OCI-LY1 (cell line): ENCODE measurements at regions not wholly inside any gene's neighbourhood (a gene's known extent, or its start where the extent isn't known, plus 50 kb on each side); places are given as distances from the start of the nearest gene placed in this dataset.

Experiments used
- EZH2 ChIP-seq: fragments of 200-600 bp; sonication (generic), shearing (Covaris generic); IDR thresholded peaks from 2 replicates; pipeline ENCODE4 v1.8.0; 2017; ENCODE audit warnings: borderline replicate concordance, mixed run types, mild to moderate bottlenecking, antibody characterized with exemption, low read length, moderate library complexity, mixed read lengths
- TF ChIP-seq, protein P1 (sequence below): fragments of 200-600 bp; sonication (generic), shearing (Covaris generic); IDR thresholded peaks from 2 replicates; pipeline ENCODE4 v1.5.1; 2017; ENCODE audit warnings: mild to moderate bottlenecking, antibody characterized with exemption, low read length, moderate library complexity, mixed read lengths

DNA sequence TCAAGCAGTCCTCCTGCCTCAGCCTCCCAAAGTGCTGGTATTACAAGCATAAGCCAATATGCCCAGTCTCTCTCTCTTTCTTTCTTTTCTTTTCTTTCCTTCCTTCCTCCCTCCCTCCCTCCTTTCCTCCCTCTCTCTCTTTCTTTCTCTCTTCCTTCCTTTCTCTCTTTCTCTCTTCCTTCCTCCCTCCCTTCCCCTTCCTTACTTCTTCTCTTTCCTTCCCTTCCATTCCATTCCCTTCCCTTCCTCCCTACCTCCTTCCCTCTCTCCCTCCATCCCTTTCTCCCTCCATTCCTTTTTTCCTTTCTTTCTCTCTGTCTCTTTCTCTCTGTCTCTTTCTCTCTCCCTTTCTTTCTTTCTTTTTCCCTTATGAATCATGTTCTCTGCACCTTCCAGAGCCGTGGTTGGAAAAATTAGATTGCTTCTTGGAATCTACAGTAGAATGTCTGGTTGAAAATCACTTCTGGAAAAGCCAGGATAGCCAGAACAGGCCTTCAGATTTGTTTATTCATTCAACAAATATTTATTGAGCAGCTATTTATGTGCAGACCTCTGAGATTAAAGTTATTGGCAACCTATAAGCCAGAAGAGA lies 68.4 kb upstream of the ARHGAP5 start:
- TF ChIP-seq, protein P1, sequence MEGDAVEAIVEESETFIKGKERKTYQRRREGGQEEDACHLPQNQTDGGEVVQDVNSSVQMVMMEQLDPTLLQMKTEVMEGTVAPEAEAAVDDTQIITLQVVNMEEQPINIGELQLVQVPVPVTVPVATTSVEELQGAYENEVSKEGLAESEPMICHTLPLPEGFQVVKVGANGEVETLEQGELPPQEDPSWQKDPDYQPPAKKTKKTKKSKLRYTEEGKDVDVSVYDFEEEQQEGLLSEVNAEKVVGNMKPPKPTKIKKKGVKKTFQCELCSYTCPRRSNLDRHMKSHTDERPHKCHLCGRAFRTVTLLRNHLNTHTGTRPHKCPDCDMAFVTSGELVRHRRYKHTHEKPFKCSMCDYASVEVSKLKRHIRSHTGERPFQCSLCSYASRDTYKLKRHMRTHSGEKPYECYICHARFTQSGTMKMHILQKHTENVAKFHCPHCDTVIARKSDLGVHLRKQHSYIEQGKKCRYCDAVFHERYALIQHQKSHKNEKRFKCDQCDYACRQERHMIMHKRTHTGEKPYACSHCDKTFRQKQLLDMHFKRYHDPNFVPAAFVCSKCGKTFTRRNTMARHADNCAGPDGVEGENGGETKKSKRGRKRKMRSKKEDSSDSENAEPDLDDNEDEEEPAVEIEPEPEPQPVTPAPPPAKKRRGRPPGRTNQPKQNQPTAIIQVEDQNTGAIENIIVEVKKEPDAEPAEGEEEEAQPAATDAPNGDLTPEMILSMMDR: no peak
- no peak for TF ChIP-seq EZH2
